ENCODE measurements at regions not wholly inside any gene's neighbourhood (a gene's known extent, or its start where the extent isn't known, plus 50 kb on each side); places are given as distances from the start of the nearest gene placed in this dataset.

- TF ChIP-seq CTCF (IDR thresholded peaks at IDR 0.05; ENCODE audit: low read depth, low read length) (no peak), POLR2A (IDR thresholded peaks at IDR 0.05; ENCODE audit: extremely low read depth, insufficient read length) (no peak), MYC (IDR thresholded peaks at IDR 0.05; ENCODE audit: low read depth, low read length) (no peak), MAX (IDR thresholded peaks at IDR 0.05; ENCODE audit: low read depth, low read length) (no peak)
Measured at GRCh38 chr10:36640626-36641025, 484.8 kb upstream of the ANKRD30A start.
